ENCODE measurements at regions not wholly inside any gene's neighbourhood (a gene's known extent, or its start where the extent isn't known, plus 50 kb on each side); places are given as distances from the start of the nearest gene placed in this dataset.
"Not testable (repeated sequence)": the region's sequence is repeated elsewhere in the genome, so short reads cannot be mapped to it uniquely, and the experiment has no call there.

DNA sequence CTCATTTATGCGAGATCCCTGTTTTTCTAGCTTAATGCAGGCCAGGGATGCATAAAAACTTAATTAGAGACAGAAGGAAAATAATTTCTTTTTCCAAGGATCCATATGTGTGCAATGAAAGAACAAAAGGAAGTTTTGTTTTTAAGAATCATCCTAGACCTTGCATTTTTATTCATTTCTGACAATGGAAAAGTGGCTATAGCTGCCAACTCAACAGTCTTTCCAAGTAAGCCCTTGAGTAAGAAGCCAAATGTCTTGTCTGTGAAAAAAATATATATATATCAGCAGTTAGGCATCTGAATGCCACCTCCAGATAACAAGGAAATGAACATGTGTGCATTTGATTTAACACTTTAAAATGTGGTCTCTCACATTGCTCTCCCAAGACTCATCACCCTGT lies 1397.6 kb downstream of the GATA3 start:
- H3K4me1 Mint-ChIP-seq (ENCODE audit: low read depth) = no peaks in the 10 kb centered on the region
- no peak overlapping the region for H3K4me3 Mint-ChIP-seq (ENCODE audit: low read depth)
- H3K27me3 Mint-ChIP-seq = no peaks in the 10 kb centered on the region
- peaks cover 4% of the 10 kb centered on the region for H3K9me3 Mint-ChIP-seq (ENCODE audit: low read depth)
- DNase-seq (ENCODE audit: low spot score, unreplicated experiment) = no peak
- TF ChIP-seq, protein P1, sequence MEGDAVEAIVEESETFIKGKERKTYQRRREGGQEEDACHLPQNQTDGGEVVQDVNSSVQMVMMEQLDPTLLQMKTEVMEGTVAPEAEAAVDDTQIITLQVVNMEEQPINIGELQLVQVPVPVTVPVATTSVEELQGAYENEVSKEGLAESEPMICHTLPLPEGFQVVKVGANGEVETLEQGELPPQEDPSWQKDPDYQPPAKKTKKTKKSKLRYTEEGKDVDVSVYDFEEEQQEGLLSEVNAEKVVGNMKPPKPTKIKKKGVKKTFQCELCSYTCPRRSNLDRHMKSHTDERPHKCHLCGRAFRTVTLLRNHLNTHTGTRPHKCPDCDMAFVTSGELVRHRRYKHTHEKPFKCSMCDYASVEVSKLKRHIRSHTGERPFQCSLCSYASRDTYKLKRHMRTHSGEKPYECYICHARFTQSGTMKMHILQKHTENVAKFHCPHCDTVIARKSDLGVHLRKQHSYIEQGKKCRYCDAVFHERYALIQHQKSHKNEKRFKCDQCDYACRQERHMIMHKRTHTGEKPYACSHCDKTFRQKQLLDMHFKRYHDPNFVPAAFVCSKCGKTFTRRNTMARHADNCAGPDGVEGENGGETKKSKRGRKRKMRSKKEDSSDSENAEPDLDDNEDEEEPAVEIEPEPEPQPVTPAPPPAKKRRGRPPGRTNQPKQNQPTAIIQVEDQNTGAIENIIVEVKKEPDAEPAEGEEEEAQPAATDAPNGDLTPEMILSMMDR (IDR thresholded peaks at IDR 0.05; ENCODE audit: unreplicated experiment) = no peak
- H3K36me3 Mint-ChIP-seq (ENCODE audit: insufficient read depth) = no peaks in the 10 kb centered on the region
- no peak overlapping the region for H3K27ac Mint-ChIP-seq

DNA sequence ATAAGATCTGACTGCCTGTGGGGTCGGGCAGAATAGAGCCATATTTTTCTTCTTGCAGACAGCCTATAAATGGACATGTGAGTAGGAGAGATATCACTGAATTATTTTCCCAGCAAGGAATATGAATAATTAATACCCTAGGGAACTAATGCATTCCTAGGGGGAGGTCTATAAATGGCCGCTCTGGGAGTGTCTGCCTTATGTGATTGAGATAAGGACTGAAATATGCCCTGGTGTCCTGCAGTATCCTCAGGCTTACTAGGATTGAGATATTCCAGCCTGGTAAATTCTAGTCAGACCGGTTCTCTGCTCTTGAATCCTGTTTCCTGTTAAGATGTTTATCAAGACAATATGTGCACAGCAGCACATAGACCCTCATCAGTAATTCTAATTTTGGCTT lies 1399.4 kb downstream of the GATA3 start:
- not testable (repeated sequence) for DNase-seq (ENCODE audit: low spot score, unreplicated experiment); H3K36me3 Mint-ChIP-seq (ENCODE audit: insufficient read depth); H3K4me1 Mint-ChIP-seq (ENCODE audit: low read depth); H3K9me3 Mint-ChIP-seq (ENCODE audit: low read depth); H3K27me3 Mint-ChIP-seq; H3K4me3 Mint-ChIP-seq (ENCODE audit: low read depth); H3K27ac Mint-ChIP-seq

DNA sequence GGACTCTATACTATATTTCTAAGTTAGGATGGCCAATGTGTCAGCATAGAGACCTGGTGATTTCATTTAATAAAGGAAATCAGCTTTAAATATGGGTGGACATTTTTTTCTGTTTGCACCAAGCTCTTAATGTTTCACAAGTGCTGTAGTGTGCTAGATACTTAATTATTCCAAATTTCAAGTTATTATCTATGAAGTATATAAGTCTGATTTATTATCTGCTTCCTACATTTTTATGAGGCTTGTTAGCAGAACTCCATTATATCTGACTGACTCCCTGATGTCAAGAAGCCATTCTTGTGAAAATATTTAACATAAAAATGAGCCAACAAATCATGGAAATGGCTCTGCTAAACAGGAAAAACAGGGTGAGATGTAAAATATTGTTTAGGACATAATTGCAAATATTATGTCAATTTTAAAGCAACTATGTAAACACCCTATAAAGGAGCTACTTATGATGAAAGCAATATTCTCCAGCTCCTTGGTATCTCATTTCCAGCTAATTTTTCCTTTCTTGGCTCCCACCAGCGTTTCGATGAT lies 1415.2 kb downstream of the GATA3 start:
- H3K36me3 Mint-ChIP-seq (ENCODE audit: insufficient read depth) = no peaks in the 10 kb centered on the region
- H3K27me3 Mint-ChIP-seq = no peaks in the 10 kb centered on the region
- no peak overlapping the region for H3K4me3 Mint-ChIP-seq (ENCODE audit: low read depth)
- H3K9me3 Mint-ChIP-seq (ENCODE audit: low read depth) = no peaks in the 10 kb centered on the region
- H3K4me1 Mint-ChIP-seq (ENCODE audit: low read depth) = no peaks in the 10 kb centered on the region
- no peak for DNase-seq (ENCODE audit: low spot score, unreplicated experiment)
- H3K27ac Mint-ChIP-seq = no peak overlapping the region
- TF ChIP-seq, protein P1 (IDR thresholded peaks at IDR 0.05; ENCODE audit: unreplicated experiment) = no peak

DNA sequence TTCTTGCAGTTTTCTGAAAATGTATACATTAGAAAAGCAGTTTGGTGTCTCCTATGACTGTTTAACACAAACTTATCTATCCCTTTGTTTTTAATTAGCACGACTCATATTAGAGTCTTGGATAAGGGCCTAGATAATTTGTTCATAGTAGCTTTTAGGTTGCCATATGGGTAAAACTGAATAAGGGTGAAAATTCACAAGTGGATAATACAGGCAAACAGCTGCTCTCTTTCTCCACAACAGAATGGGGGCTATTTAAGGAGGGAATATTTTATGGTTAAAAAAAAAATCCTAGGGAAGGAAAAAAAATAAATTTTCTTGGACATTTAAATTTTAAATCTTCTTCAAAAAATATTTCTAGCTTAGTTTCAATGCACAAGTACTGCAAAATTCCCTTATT lies 1416.1 kb downstream of the GATA3 start:
- H3K4me3 Mint-ChIP-seq (ENCODE audit: low read depth) = no peak overlapping the region
- no peak for DNase-seq (ENCODE audit: low spot score, unreplicated experiment)
- H3K4me1 Mint-ChIP-seq (ENCODE audit: low read depth) = no peaks in the 10 kb centered on the region
- no peaks in the 10 kb centered on the region for H3K36me3 Mint-ChIP-seq (ENCODE audit: insufficient read depth)
- H3K27me3 Mint-ChIP-seq = no peaks in the 10 kb centered on the region
- no peak overlapping the region for H3K27ac Mint-ChIP-seq
- TF ChIP-seq, protein P1 (IDR thresholded peaks at IDR 0.05; ENCODE audit: unreplicated experiment) = no peak
- no peaks in the 10 kb centered on the region for H3K9me3 Mint-ChIP-seq (ENCODE audit: low read depth)

DNA sequence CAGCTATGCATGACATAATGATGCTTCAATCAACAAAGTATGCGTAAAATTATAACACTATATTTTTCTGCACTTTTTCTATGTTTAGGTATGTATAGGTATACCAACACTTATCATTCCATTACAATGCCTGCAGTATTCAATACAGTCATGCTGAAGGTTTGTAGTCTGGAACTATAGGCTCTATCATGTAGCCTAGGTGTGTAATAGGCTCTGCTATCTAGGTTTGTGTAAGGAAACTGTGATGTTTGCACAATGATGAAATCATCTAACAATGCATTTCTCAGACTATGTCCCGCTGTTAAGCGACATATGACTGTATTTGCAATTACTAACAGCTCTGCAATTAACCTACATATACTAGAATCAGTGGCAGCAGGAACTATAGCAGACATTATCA lies 1447.5 kb downstream of the GATA3 start:
- H3K36me3 Mint-ChIP-seq (ENCODE audit: insufficient read depth) = no peaks in the 10 kb centered on the region
- no peaks in the 10 kb centered on the region for H3K27me3 Mint-ChIP-seq
- H3K9me3 Mint-ChIP-seq (ENCODE audit: low read depth) = no peaks in the 10 kb centered on the region
- TF ChIP-seq, protein P1 (IDR thresholded peaks at IDR 0.05; ENCODE audit: unreplicated experiment) = no peak
- no peak overlapping the region for H3K4me3 Mint-ChIP-seq (ENCODE audit: low read depth)
- no peak for DNase-seq (ENCODE audit: low spot score, unreplicated experiment)
- H3K4me1 Mint-ChIP-seq (ENCODE audit: low read depth) = no peaks in the 10 kb centered on the region
- no peak overlapping the region for H3K27ac Mint-ChIP-seq

DNA sequence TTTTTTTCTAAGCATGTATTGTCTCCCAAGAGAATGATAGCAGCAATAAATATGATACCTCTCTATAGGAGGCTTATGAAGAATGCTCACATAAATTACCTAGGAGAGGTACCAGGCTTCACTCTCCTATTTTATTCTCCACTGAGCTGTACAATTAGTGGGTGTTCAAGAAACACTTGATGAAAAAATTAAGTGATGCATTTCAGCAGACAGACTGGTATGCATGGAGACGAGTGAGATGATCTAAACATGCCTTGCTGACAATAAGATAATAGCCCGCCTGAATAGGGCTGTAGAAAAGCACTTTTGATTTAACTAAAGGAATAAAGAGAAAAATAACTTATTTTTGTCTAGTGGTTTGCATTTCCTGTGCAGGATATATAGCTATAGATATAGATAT lies 1449.7 kb downstream of the GATA3 start:
- DNase-seq (ENCODE audit: low spot score, unreplicated experiment) = no peak
- no peaks in the 10 kb centered on the region for H3K27me3 Mint-ChIP-seq
- H3K9me3 Mint-ChIP-seq (ENCODE audit: low read depth) = no peaks in the 10 kb centered on the region
- no peak overlapping the region for H3K4me3 Mint-ChIP-seq (ENCODE audit: low read depth)
- TF ChIP-seq, protein P1 (IDR thresholded peaks at IDR 0.05; ENCODE audit: unreplicated experiment) = no peak
- H3K27ac Mint-ChIP-seq = no peak overlapping the region
- H3K4me1 Mint-ChIP-seq (ENCODE audit: low read depth) = no peaks in the 10 kb centered on the region
- no peaks in the 10 kb centered on the region for H3K36me3 Mint-ChIP-seq (ENCODE audit: insufficient read depth)

Measured in progenitor cell of endocrine pancreas (in vitro differentiated cells).